HCT116 (cell line): ENCODE measurements at regions not wholly inside any gene's neighbourhood (a gene's known extent, or its start where the extent isn't known, plus 50 kb on each side); places are given as distances from the start of the nearest gene placed in this dataset.

ENCODE experiments used
- ATAC-seq: fragments of 200-7000 bp; cut with Tn5 transposase; 2 replicates; pipeline ENCODE4 v1.9.1; 2020; ENCODE audit warnings: mild to moderate bottlenecking, moderate library complexity
- BruUV-seq: library from RNA; stranded (reverse); fragments of 400-500 nt; replicated peaks from 2 replicates; lab custom pipeline; 2021; lab: Mats Ljungman, UMichigan
- CTCF ChIA-PET: fragments of 300-600 bp; sonication (Branson Sonifier 250); formaldehyde crosslinking; loops from one replicate; lab custom pipeline; 2021; ENCODE audit warnings: antibody characterized with exemption; lab: Charles Lee
- POLR2A ChIA-PET: fragments of 300-600, 350-600 bp; sonication (Branson Sonifier 250); formaldehyde crosslinking; loops from one replicate; lab custom pipeline; 2021; ENCODE audit warnings: antibody characterized with exemption; lab: Charles Lee
- RAD21 ChIA-PET, 2 experiments: fragments of 300-600 bp; sonication (Branson Sonifier 250); formaldehyde crosslinking; loops; one replicate each; lab custom pipeline; 2023; ENCODE audit warnings: low total read pairs in 2 of 2; ENCODE audit not compliant: uncharacterized antibody in 2 of 2, unreplicated experiment in 2 of 2, low non-redundant PET in 1 of 2; lab: Charles Lee
- DNase-seq: peaks from one replicate; pipeline ENCODE4 v3.0.0-alpha.2; 2010; ENCODE audit warnings: low read depth, low spot score
- H2AFZ ChIP-seq: fragments of 200-600 bp; shearing (Covaris generic), sonication (generic); 2 replicates; pipeline ENCODE4 v1.6.1; 2017; ENCODE audit warnings: low read depth, mixed run types, mixed read lengths, antibody characterized with exemption, low read length; ENCODE audit not compliant: poor library complexity, severe bottlenecking
- H3K27ac ChIP-seq: 2 replicates; pipeline ENCODE4 v1.5.1; 2012; ENCODE audit warnings: low read depth, low read length
- H3K27me3 ChIP-seq: fragments of 200-600 bp; sonication (generic); 2 replicates; pipeline ENCODE4 v1.6.1; 2016; ENCODE audit warnings: mixed run types, low read length, mixed read lengths; ENCODE audit not compliant: insufficient read depth
- H3K36me3 ChIP-seq, 2 experiments: fragments of 200-500 bp in 1 of 2; fragments of 200-600 bp in 1 of 2; sonication (Bioruptor generic) in 1 of 2; sonication (generic) in 1 of 2; 2 replicates each; pipeline versions ENCODE4 v1.5.1 to v1.6.1; 2014 to 2016; ENCODE audit warnings: low read length in 2 of 2, inconsistent platforms in 1 of 2, mixed read lengths in 1 of 2, mixed run types in 1 of 2; ENCODE audit not compliant: insufficient read depth in 2 of 2, control insufficient read depth in 1 of 2
- H3K4me1 ChIP-seq, 2 experiments: fragments of 200-600 bp in 1 of 2; sonication (generic) in 1 of 2; 2 replicates each; pipeline versions ENCODE4 v1.5.1 to v1.6.1; 2012 to 2017; ENCODE audit warnings: low read length in 2 of 2, inconsistent platforms in 1 of 2, mild to moderate bottlenecking in 1 of 2, mixed read lengths in 1 of 2, mixed run types in 1 of 2, moderate library complexity in 1 of 2; ENCODE audit not compliant: insufficient read depth in 2 of 2, control insufficient read depth in 1 of 2
- H3K4me2 ChIP-seq: fragments of 200-600 bp; sonication (generic); 2 replicates; pipeline ENCODE4 v1.6.1; 2017; ENCODE audit warnings: mixed run types, low read length, mixed read lengths
- H3K4me3 ChIP-seq, 2 experiments: fragments of 200-600 bp in 1 of 2; sonication (generic) in 1 of 2; replicated peaks in 1 of 2; 2 replicates each; pipeline ENCODE4 v1.5.1; 2011 to 2016; ENCODE audit warnings: low read length in 2 of 2, control low read depth in 1 of 2, low read depth in 1 of 2, mild to moderate bottlenecking in 1 of 2, mixed read lengths in 1 of 2, mixed run types in 1 of 2
- H3K79me2 ChIP-seq: fragments of 200-600 bp; sonication (generic); 2 replicates; pipeline ENCODE4 v1.6.1; 2017; ENCODE audit warnings: mild to moderate bottlenecking, mixed run types, low read length, moderate library complexity, mixed read lengths; ENCODE audit not compliant: insufficient read depth
- H3K9ac ChIP-seq: fragments of 200-600 bp; sonication (generic); 2 replicates; pipeline ENCODE4 v1.6.1; 2016; ENCODE audit warnings: low read length, mixed read lengths
- H3K9me2 ChIP-seq: fragments of 200-600 bp; sonication (generic), shearing (Covaris generic); 2 replicates; pipeline ENCODE4 v1.6.1; 2017; ENCODE audit warnings: mixed run types, mild to moderate bottlenecking, moderate library complexity; ENCODE audit not compliant: insufficient read depth
- H3K9me3 ChIP-seq, 2 experiments: fragments of 200-500 bp in 1 of 2; fragments of 200-600 bp in 1 of 2; sonication (Bioruptor generic) in 1 of 2; sonication (generic) in 1 of 2; 2 replicates each; pipeline ENCODE4 v1.6.1; 2014 to 2017; ENCODE audit warnings: low read length in 2 of 2, mixed read lengths in 2 of 2, inconsistent platforms in 1 of 2, low read depth in 1 of 2, mild to moderate bottlenecking in 1 of 2, mixed run types in 1 of 2, moderate library complexity in 1 of 2; ENCODE audit not compliant: control insufficient read depth in 1 of 2, insufficient read depth in 1 of 2
- H4K20me1 ChIP-seq: fragments of 200-600 bp; sonication (generic), shearing (Covaris generic); 2 replicates; pipeline ENCODE4 v1.6.1; 2017; ENCODE audit warnings: mixed run types, mild to moderate bottlenecking, moderate library complexity; ENCODE audit not compliant: insufficient read depth
- CBX3 ChIP-seq: IDR thresholded peaks from 2 replicates; pipeline ENCODE4 v1.6.1; 2012; ENCODE audit warnings: low read depth
- CEBPB ChIP-seq: IDR thresholded peaks from 2 replicates; pipeline ENCODE4 v1.6.1; 2012; ENCODE audit warnings: low read depth
- EGR1 ChIP-seq: IDR thresholded peaks from 2 replicates; pipeline ENCODE4 v1.6.1; 2012; ENCODE audit warnings: low read depth
- JUND ChIP-seq: IDR thresholded peaks from 2 replicates; pipeline ENCODE4 v1.6.1; 2012
- SIN3A ChIP-seq: IDR thresholded peaks from 2 replicates; pipeline ENCODE4 v1.6.1; 2012; ENCODE audit warnings: low read depth
- SP1 ChIP-seq: IDR thresholded peaks from 2 replicates; pipeline ENCODE4 v1.6.1; 2012; ENCODE audit warnings: low read depth
- SRF ChIP-seq: IDR thresholded peaks from 2 replicates; pipeline ENCODE4 v1.6.1; 2012; ENCODE audit warnings: low read depth
- YY1 ChIP-seq: IDR thresholded peaks from 2 replicates; pipeline ENCODE4 v1.6.1; 2011; ENCODE audit warnings: low read length, low read depth, moderate library complexity, mild to moderate bottlenecking; ENCODE audit not compliant: insufficient replicate concordance; ENCODE audit errors: extremely low read depth
- intact Hi-C: fragments of 100-400 bp; cut with micrococcal nuclease; formaldehyde crosslinking; loops from 2 replicates; pipeline ENCODE4 v1.10.0; 2022
- TF ChIP-seq, protein P1 (sequence below): IDR thresholded peaks from 2 replicates; pipeline ENCODE4 v1.6.1; 2011; ENCODE audit warnings: mild to moderate bottlenecking, low read length, moderate library complexity; ENCODE audit not compliant: insufficient replicate concordance; ENCODE audit errors: extremely low read depth

DNA sequence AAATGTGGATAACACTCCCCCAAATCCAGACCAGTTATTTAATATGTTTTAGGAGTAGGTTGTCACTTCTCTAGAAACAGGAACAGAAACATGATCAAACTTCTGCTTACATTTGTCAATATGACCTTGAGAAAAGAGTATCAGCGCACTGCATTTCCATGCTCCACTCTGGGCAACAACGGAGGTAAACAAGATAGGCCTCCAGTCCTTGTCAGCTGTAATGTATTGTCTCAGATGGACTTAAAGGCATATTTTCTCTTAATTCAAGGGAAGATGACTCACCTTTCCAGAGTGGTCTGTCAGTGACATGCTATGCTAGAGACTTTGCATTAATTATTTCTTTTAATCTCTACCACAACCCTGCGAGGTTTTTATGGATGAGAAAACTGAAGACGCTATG lies 51.6 kb upstream of the TCF12 start:
- no peak overlapping the region for H3K4me3 ChIP-seq
- TF ChIP-seq JUND (no peak), EGR1 (no peak), SIN3A (no peak), CEBPB (no peak), YY1 (no peak)
- BruUV-seq = no TSS peak
- no peak overlapping the region for H3K9ac ChIP-seq
- DNase-seq (no peak), ATAC-seq (no peak)
- intact Hi-C loops = no loop called here
- no peaks in the 10 kb centered on the region for H3K79me2 ChIP-seq
- no peaks in the 10 kb centered on the region for H3K27me3 ChIP-seq
- no peaks in the 10 kb centered on the region for H3K36me3 ChIP-seq
- H3K27ac ChIP-seq = no peak overlapping the region
- ChIA-PET CTCF (interaction anchor here (1.2 to 5.8 kb wide), 2 partner anchors 44 to 376 kb away, joined by 3 to 57 read pairs; no protein-coding TSS in a partner anchor), RAD21 (no interaction called here), POLR2A (no interaction called here)
- H2AFZ ChIP-seq = no peak overlapping the region
- no peaks in the 10 kb centered on the region for H3K9me3 ChIP-seq
- H3K9me2 ChIP-seq = no peaks in the 10 kb centered on the region
- no peak overlapping the region for H3K4me2 ChIP-seq
- no peaks in the 10 kb centered on the region for H4K20me1 ChIP-seq
- peaks cover 6 to 11% of the 10 kb centered on the region in 2 experiments; a peak in 3 of 4 replicates for H3K4me1 ChIP-seq

DNA sequence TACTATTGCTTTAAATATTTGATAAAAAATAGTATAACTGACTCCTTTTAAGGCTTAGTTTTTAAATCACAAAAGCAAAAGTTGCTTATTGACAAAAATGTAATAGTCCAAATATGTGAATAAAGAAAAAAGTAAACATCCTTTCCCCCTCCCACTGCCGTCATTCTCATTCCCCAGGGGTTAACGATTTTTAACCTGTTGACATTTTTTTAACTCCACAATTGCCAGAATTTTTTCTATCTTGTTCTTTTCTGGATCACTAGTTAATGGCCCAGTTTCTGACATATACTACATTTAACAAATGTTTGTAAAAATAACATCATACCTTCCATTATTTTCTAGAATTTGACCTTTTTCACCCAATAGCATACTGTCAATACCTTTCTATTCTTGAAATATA lies 60.6 kb upstream of the TCF12 start:
- intact Hi-C loops = no loop called here
- H3K27me3 ChIP-seq = no peaks in the 10 kb centered on the region
- no peaks in the 10 kb centered on the region for H3K79me2 ChIP-seq
- H3K27ac ChIP-seq = no peak overlapping the region
- ATAC-seq = no peak
- no peaks in the 10 kb centered on the region for H3K9me2 ChIP-seq
- ChIA-PET RAD21 (no interaction called here), CTCF (interaction anchor here (1.1 to 1.4 kb wide), 2 partner anchors 12 to 14 kb away, joined by 4 read pairs; no protein-coding TSS in a partner anchor), POLR2A (no interaction called here)
- no peak overlapping the region for H3K9ac ChIP-seq
- no peak overlapping the region for H3K4me2 ChIP-seq
- no peak for TF ChIP-seq SRF
- TF ChIP-seq SP1 = no peak
- TF ChIP-seq, protein P1, sequence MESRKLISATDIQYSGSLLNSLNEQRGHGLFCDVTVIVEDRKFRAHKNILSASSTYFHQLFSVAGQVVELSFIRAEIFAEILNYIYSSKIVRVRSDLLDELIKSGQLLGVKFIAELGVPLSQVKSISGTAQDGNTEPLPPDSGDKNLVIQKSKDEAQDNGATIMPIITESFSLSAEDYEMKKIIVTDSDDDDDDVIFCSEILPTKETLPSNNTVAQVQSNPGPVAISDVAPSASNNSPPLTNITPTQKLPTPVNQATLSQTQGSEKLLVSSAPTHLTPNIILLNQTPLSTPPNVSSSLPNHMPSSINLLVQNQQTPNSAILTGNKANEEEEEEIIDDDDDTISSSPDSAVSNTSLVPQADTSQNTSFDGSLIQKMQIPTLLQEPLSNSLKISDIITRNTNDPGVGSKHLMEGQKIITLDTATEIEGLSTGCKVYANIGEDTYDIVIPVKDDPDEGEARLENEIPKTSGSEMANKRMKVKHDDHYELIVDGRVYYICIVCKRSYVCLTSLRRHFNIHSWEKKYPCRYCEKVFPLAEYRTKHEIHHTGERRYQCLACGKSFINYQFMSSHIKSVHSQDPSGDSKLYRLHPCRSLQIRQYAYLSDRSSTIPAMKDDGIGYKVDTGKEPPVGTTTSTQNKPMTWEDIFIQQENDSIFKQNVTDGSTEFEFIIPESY = no peak
- no peak for TF ChIP-seq CBX3
- no peaks in the 10 kb centered on the region for H3K36me3 ChIP-seq
- BruUV-seq = no TSS peak
- no peak overlapping the region for H2AFZ ChIP-seq
- no peaks in the 10 kb centered on the region for H3K4me1 ChIP-seq
- no peaks in the 10 kb centered on the region for H3K9me3 ChIP-seq
- no peak overlapping the region for H3K4me3 ChIP-seq
- H4K20me1 ChIP-seq = no peaks in the 10 kb centered on the region
- DNase-seq = no peak
